ENCODE measurements at regions not wholly inside any gene's neighbourhood (a gene's known extent, or its start where the extent isn't known, plus 50 kb on each side); places are given as distances from the start of the nearest gene placed in this dataset.

GRCh38 chr12:111086947-111087700 is 166.7 kb upstream of the MYL2 start:
- TF ChIP-seq RAD21 (IDR thresholded peaks at IDR 0.05; ENCODE audit: low read depth) (no peak), FOXM1 (IDR thresholded peaks at IDR 0.05; ENCODE audit: borderline replicate concordance, low read depth) (no peak), USF1 (IDR thresholded peaks at IDR 0.05) (no peak)

All from Ishikawa (cell line).